ENCODE measurements at regions not wholly inside any gene's neighbourhood (a gene's known extent, or its start where the extent isn't known, plus 50 kb on each side); places are given as distances from the start of the nearest gene placed in this dataset.

GRCh38 chr1:208935517-208936187 is 647.9 kb upstream of the CAMK1G start:
- no peak for TF ChIP-seq TAF1 (IDR thresholded peaks at IDR 0.05; ENCODE audit: borderline replicate concordance, low read depth, low read length)
- TF ChIP-seq POLR2AphosphoS5 (IDR thresholded peaks at IDR 0.05; ENCODE audit: low read depth, low read length) = no peak
- no peak for TF ChIP-seq POLR2A (IDR thresholded peaks at IDR 0.05; ENCODE audit: low read depth, low read length)
- FAIRE-seq (no peak), DNase-seq (ENCODE audit: insufficient read length) (no peak)

GRCh38 chr1:208939537-208940085 is 643.9 kb upstream of the CAMK1G start:
- FAIRE-seq = no peak
- TF ChIP-seq TAF1 (IDR thresholded peaks at IDR 0.05; ENCODE audit: borderline replicate concordance, low read depth, low read length) (no peak), POLR2AphosphoS5 (IDR thresholded peaks at IDR 0.05; ENCODE audit: low read depth, low read length) (no peak), POLR2A (IDR thresholded peaks at IDR 0.05; ENCODE audit: low read depth, low read length) (no peak)
- DNase-seq (ENCODE audit: insufficient read length) = no peak

GRCh38 chr1:208942394-208943130 is 641.0 kb upstream of the CAMK1G start:
- no peak for FAIRE-seq
- TF ChIP-seq TAF1 (IDR thresholded peaks at IDR 0.05; ENCODE audit: borderline replicate concordance, low read depth, low read length) = no peak
- TF ChIP-seq POLR2AphosphoS5 (IDR thresholded peaks at IDR 0.05; ENCODE audit: low read depth, low read length) = no peak
- no peak for TF ChIP-seq POLR2A (IDR thresholded peaks at IDR 0.05; ENCODE audit: low read depth, low read length)
- no peak for DNase-seq (ENCODE audit: insufficient read length)

GRCh38 chr1:208943291-208943690 is 640.2 kb upstream of the CAMK1G start:
- no peak for FAIRE-seq
- TF ChIP-seq POLR2A (IDR thresholded peaks at IDR 0.05; ENCODE audit: low read depth, low read length) (no peak), POLR2AphosphoS5 (IDR thresholded peaks at IDR 0.05; ENCODE audit: low read depth, low read length) (no peak), TAF1 (IDR thresholded peaks at IDR 0.05; ENCODE audit: borderline replicate concordance, low read depth, low read length) (no peak)
- no peak for DNase-seq (ENCODE audit: insufficient read length)

GRCh38 chr1:208944981-208945451 is 638.5 kb upstream of the CAMK1G start:
- DNase-seq (ENCODE audit: insufficient read length) (no peak), FAIRE-seq (no peak)
- TF ChIP-seq POLR2AphosphoS5 (IDR thresholded peaks at IDR 0.05; ENCODE audit: low read depth, low read length) = no peak
- no peak for TF ChIP-seq TAF1 (IDR thresholded peaks at IDR 0.05; ENCODE audit: borderline replicate concordance, low read depth, low read length)
- TF ChIP-seq POLR2A (IDR thresholded peaks at IDR 0.05; ENCODE audit: low read depth, low read length) = no peak

- DNase-seq (ENCODE audit: insufficient read length) (no peak), FAIRE-seq (no peak)
- TF ChIP-seq TAF1 (IDR thresholded peaks at IDR 0.05; ENCODE audit: borderline replicate concordance, low read depth, low read length) (no peak), POLR2AphosphoS5 (IDR thresholded peaks at IDR 0.05; ENCODE audit: low read depth, low read length) (no peak), POLR2A (IDR thresholded peaks at IDR 0.05; ENCODE audit: low read depth, low read length) (no peak)
Observed at GRCh38 chr1:208950206-208950605, 633.3 kb upstream of the CAMK1G start.

GRCh38 chr1:208951026-208951525 is 632.4 kb upstream of the CAMK1G start:
- no peak for DNase-seq (ENCODE audit: insufficient read length)
- FAIRE-seq = peak; percentile 74
- TF ChIP-seq POLR2A (IDR thresholded peaks at IDR 0.05; ENCODE audit: low read depth, low read length) = no peak
- no peak for TF ChIP-seq TAF1 (IDR thresholded peaks at IDR 0.05; ENCODE audit: borderline replicate concordance, low read depth, low read length)
- TF ChIP-seq POLR2AphosphoS5 (IDR thresholded peaks at IDR 0.05; ENCODE audit: low read depth, low read length) = no peak

- TF ChIP-seq POLR2AphosphoS5 (IDR thresholded peaks at IDR 0.05; ENCODE audit: low read depth, low read length) (no peak), TAF1 (IDR thresholded peaks at IDR 0.05; ENCODE audit: borderline replicate concordance, low read depth, low read length) (no peak), POLR2A (IDR thresholded peaks at IDR 0.05; ENCODE audit: low read depth, low read length) (no peak)
- FAIRE-seq (no peak), DNase-seq (ENCODE audit: insufficient read length) (no peak)
Observed at GRCh38 chr1:208951908-208952307, 631.6 kb upstream of the CAMK1G start.

GRCh38 chr1:208962867-208963266 is 620.6 kb upstream of the CAMK1G start:
- TF ChIP-seq POLR2A (IDR thresholded peaks at IDR 0.05; ENCODE audit: low read depth, low read length) (no peak), TAF1 (IDR thresholded peaks at IDR 0.05; ENCODE audit: borderline replicate concordance, low read depth, low read length) (no peak), POLR2AphosphoS5 (IDR thresholded peaks at IDR 0.05; ENCODE audit: low read depth, low read length) (no peak)
- FAIRE-seq (no peak), DNase-seq (ENCODE audit: insufficient read length) (no peak)

- FAIRE-seq = no peak
- TF ChIP-seq POLR2A (IDR thresholded peaks at IDR 0.05; ENCODE audit: low read depth, low read length) = no peak
- DNase-seq (ENCODE audit: insufficient read length) = no peak
Observed at GRCh38 chr1:208965351-208965750, 618.2 kb upstream of the CAMK1G start.

GRCh38 chr1:208967334-208967733 is 616.2 kb upstream of the CAMK1G start:
- DNase-seq (ENCODE audit: insufficient read length) (no peak), FAIRE-seq (peak; percentile 77)
- TF ChIP-seq POLR2AphosphoS5 (IDR thresholded peaks at IDR 0.05; ENCODE audit: low read depth, low read length) = no peak
- TF ChIP-seq TAF1 (IDR thresholded peaks at IDR 0.05; ENCODE audit: borderline replicate concordance, low read depth, low read length) = no peak
- no peak for TF ChIP-seq POLR2A (IDR thresholded peaks at IDR 0.05; ENCODE audit: low read depth, low read length)

Data from GM12892 (cell line).